Upper lobe of left lung (tissue), 4 donors: ENCODE measurements at regions not wholly inside any gene's neighbourhood (a gene's known extent, or its start where the extent isn't known, plus 50 kb on each side); places are given as distances from the start of the nearest gene placed in this dataset.

ENCODE experiments used
- CTCF ChIP-seq, 6 experiments: fragments of 450-650 bp in 4 of 6; fragments of 200-600 bp in 2 of 6; sonication (generic) in 2 of 6; IDR thresholded peaks; one replicate each; pipeline ENCODE4 v1.5.1; 2016 to 2019; ENCODE audit warnings: antibody characterized with exemption in 6 of 6
- POLR2AphosphoS5 ChIP-seq, 2 donors: sonication (generic); formaldehyde crosslinking; IDR thresholded peaks; one replicate each; pipeline ENCODE4 v1.5.1; 2017; ENCODE audit warnings: antibody characterized with exemption in 2 of 2

DNA sequence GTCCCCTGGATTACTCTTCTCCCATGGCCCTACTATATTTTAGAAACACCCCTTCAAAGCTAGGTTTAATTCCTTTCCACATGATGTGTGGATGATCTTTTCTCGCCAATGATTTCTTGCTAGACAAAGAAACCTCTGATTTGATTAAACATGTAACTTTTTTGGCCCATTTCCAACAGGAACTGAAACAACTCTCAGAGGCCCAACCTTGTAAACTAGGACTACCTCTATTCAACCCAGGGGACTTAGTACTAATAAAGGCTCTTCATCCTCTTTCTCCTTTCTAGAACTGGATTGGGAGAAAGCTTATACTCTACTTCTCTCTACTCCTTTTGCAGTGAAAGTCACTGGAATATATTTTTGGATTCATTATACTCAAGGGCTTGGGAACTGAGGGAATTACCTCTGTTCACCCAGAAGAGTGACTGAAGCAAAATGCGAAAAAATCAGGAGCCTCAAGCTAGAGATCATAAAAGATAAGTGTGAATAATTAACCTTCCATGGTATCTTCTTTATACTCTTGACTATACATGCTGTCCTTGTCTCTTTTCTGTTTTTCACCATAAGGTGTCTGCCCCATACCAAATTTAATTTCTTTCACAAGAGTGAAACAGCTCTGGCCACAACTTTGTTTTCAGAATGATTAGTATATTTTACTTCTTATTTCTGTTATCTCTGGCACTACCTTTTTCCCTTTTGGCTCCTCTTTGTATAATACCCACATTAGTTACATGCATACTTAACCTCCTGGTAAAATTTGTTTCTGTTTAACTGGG is 977.6 kb downstream of the SLITRK5 start:
- TF ChIP-seq POLR2AphosphoS5 (IDR thresholded peaks at IDR 0.05): no peak
- TF ChIP-seq CTCF (IDR thresholded peaks at IDR 0.05): no peak
